Stimulated activated CD4-positive, alpha-beta T cell treated with anti-CD3 and anti-CD28 coated beads, Interleukin-15, amount 100 ng/mL, for 48 hours (primary cell): ENCODE measurements at regions not wholly inside any gene's neighbourhood (a gene's known extent, or its start where the extent isn't known, plus 50 kb on each side); places are given as distances from the start of the nearest gene placed in this dataset.

Source experiments
- DNase-seq, 2 donors: peaks; one replicate each; pipeline ENCODE4 v3.0.0-alpha.2; 2020; ENCODE audit warnings: low read depth in 2 of 2

GRCh38 chr9:119649205-119649604 is 280.0 kb upstream of the BRINP1 start:
- DNase-seq, result no peak

DNA sequence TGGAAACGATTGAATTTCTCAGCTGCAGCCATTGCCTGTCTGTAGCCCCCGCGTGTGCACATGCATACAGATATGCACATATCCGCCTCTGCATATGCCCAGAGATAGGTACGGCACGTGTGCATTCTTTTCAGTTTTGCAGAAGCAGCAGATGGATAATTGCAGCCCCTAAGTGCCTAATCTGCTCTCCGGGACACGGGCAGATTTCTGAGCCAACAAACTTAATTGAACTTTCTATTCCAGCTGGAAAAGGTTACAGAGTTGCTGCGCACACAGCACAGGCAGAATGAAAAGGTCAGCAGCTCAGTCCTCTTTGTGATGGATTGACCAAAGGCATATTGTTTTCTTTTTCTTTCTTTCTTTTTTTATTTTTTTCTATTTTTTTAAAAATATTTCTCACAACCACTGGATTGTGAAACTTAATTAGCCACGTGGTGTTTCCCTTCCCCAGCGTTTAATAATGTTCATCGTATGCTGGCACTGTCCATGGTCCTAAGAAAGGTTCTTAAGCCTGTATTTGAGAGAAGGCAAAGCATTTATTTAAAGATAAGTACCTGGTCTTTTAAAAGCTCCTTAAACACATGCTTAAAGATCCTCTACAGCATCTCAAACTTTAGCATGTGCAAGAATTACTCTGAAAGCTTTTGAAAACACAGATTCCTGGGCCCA is 270.2 kb upstream of the BRINP1 start:
- no peak for DNase-seq

GRCh38 chr9:119634006-119634405 is 264.8 kb upstream of the BRINP1 start:
- DNase-seq, result no peak

DNA sequence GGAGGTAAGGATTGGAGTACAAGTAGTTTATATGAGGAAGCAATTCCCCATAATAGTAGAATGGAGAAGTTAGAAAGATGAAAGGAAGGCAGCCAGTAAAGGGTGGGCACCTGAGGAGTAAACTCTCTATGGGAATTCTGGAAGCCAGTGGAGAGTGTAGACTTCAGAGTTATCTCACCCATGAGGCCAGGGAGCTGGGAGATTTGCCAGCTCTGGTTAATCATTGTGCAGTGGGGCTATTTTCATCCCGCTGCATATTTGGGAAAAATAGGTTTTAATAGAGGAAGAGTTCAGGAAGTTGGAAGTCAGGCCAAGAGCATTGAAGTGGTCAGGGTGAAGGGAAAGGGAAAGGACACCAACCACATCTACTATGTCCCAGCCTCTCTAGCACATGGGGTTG is 242.3 kb upstream of the BRINP1 start:
- no peak for DNase-seq

- no peak for DNase-seq
Observed at GRCh38 chr9:119609277-119609971, 240.2 kb upstream of the BRINP1 start.

GRCh38 chr9:119601632-119602031 is 232.4 kb upstream of the BRINP1 start:
- no peak for DNase-seq

DNA sequence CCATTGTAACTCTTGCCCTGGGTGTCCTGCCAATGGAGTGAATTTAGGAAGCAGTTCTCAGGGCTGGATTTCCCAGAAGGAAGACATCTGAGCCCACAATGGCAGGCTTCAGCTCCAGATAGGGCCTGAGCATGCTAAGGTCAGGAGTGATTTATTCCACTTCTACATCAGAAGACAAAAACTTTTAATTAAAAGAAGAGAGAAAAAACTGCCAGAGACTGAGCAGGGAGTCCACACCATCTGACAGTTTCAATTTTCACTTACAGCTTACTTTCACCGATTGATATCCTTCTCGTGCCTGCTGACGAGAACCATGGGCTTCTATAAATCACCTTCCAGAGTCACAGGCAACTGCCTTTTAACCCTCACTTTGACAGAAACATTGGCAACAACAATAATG is 228.3 kb upstream of the BRINP1 start:
- DNase-seq, result no peak

GRCh38 chr9:119596703-119597102 is 227.5 kb upstream of the BRINP1 start:
- no peak for DNase-seq

DNA sequence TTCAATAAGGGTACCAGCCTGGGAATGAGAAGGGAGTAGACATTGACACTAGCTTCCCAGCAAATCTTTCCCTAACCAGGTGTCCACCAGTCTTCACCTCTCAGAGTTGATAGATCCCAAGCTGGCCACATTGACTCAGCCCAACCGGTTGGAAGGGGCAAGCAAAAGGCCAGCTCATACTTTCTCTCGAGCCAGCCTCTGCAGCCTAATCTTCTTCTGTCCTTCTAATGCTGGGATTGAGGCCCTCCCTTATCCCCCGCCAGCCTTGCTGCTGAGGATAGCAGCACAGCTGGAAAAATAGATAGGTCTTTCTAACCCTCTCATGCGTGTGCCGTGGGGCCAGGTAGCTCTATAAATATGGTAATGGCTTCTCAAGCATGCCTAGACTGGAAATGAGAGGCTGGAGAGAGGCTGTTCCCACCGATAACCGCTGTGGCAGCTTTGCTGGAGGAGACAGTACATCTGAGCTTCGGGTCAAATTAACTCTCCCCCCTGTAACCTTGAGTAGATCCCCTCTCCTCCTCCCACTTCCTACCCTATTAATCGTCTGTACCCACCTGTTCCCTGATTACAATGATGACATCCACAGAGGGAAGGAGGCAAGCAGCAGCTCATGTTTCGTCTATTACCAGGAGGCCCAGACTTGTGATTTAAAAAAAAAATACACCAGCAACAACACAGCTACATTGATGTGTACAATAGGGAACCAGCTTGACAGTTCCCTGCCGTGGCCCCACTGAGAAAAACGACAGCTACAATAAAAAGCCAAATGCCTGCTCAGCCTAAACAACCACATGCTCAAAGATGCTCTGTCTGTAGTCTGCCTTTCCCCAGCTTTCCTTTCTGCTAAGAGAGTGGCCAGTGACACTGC is 219.9 kb upstream of the BRINP1 start:
- no peak for DNase-seq

DNA sequence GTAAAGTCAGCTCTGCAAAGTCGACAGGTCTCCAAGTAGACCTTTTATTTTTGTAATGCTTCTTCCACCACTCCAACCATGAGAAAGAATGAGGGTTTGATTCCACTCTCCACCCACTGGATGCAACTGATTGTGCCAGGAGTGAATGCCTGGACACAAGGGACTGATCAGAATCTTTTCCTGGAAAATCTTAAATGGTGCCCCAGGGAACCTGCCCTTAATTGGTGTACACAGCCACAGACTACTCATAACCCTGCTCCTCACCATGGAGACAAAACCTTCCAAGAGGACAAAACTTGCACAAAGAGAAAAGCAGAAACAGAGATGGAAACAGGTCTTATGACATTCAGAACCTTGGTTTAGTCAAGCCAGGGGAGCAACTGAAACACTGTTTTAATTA is 208.6 kb upstream of the BRINP1 start:
- DNase-seq, result no peak

DNA sequence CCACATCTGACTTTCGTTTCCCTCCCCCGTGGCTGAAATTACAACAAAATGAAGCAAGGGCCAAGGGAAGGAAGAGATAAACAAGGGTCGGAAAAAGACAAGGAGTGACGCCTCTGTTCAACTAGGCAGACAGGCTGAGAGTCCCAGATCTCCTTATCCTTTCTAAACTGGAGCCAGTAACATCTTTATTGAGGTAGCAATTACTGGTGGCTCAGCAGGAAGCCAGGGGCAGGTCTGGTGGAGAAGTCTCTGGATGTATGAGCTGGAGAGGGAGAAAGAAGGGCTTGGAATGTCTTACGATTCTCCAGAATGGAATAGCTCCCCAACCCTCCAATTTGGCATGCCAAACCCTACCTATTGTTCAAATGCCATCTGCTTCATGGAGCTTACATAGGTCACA is 190.8 kb upstream of the BRINP1 start:
- no peak for DNase-seq

- no peak for DNase-seq
Observed at GRCh38 chr9:119559056-119559455, 189.8 kb upstream of the BRINP1 start.

DNA sequence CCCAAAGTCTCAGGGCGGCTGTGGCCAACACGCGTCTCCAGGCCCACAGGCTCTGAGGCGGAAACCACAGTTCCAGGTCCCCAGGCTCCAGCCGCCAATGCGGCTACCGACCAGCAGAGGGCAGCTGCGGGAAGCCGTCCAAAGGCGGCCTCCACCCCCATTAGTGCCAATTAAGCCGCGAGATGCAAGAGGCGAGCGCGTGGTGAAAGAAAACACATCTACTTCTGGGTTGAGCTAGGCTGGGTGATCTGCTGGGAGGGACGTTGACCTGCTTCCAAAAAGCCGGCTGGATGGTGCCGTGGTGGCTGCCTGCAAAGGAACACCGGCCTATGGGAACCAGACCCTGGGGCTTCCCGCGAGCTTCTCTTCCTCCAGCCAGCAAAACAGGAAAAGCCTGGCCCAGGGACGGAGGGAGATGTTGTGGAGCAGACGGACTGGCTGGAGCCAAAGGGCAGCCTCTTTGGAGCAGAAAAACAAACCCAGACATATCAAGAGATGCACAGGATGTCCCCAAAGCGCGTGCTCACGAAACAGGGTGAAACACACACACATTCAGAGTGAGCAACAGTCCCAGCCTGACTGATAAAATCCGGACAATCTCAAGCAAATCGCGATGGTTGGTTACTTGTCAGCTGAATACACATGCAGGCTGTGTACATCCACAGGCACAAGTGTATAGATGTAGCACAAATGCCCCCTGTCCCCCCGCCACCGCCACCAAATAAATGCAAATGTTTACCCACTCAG is 187.1 kb upstream of the BRINP1 start:
- DNase-seq, result peak; percentile 38 to 42

- DNase-seq, result no peak
Observed at GRCh38 chr9:119544492-119544891, 175.3 kb upstream of the BRINP1 start.

- DNase-seq, result no peak
Observed at GRCh38 chr9:119537138-119537537, 167.9 kb upstream of the BRINP1 start.

- DNase-seq, result no peak
Observed at GRCh38 chr9:119533504-119533903, 164.3 kb upstream of the BRINP1 start.

DNA sequence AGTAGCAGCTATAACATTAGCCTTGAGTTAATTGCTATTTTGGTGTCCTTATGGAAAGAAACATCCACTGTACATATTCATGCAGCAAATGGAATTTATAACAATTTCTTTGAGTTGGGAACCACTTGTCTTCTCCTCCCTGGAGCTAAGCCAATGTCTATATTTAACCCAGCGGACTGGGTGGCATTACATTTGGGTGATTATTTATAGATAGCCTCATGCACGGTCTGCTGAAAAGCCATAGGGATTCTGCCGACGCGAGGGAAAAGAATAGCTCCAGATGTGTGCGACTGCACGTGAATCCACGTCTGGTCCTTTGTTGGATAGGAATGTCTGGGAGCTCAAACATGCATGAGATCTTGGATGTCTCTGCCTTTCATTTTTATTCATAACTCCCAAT is 157.5 kb upstream of the BRINP1 start:
- DNase-seq, result no peak

DNA sequence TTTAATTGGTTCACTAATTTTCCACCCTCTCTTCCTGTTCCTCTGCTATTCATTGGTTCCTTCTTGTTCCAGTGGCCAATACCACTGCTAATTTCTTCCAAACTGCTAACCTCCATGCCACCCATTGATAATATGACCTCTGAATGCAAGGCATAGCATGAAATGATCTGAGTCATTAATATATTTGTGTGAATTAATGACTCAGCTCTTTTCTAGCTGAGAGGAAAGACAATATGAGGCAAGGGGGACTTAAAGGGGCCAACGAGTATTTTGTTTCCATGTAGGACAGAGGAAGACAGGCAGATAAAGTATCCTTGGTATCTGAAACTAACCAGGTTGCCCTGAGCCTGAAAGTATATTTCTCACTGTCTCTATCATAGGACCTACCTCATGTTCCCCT is 154.3 kb upstream of the BRINP1 start:
- DNase-seq, result no peak

DNA sequence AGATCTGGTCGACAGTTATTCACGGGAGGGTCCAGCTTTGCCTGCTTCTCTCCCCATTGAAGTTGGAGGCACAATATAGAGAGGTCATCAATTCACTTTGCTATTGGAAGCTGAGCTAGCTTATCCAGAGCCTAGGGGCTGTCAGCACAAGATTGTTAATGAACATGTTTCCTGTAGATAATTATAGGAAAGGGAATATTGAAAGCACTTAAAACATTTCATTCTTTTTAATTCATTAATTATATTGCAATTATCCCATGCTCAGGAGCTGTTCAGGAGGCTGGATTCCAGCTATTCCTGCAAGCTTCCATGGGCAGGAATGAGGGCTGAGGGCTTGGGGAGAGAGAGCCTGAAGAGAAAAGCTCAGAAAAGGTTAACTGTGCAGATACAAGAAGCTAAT is 153.1 kb upstream of the BRINP1 start:
- DNase-seq, result no peak

DNA sequence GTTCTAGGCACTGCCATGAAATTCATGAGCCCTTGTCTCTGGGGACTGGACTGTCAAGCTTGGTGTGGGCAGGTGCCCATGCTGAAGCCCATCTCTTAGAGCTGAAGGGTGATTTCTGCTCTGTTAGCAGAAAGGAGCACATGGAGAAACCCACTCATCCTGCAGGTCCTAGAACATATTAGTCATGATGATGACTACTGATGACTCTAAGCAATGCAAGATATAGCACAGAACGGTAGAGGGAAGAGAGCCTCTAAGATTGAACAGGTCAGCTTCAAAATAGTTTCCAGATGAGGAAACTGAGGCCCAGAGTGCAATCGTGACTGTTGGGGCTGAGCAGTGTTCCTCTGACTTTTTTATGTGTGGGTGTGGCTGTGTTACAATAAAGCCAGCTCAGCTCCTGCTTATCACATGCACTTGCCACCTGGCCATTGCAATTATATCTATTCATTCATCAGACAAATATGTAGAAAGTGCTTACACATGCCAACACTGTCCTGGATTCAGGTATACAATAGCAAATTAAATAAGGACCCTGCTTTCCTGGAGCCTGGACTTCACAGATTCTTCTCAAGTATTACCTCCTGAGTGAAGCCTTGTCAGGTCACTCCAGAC is 140.2 kb upstream of the BRINP1 start:
- no peak for DNase-seq

GRCh38 chr9:119501374-119501773 is 132.1 kb upstream of the BRINP1 start:
- DNase-seq, result no peak
